Sciatic nerve (tissue), 2 donors: ENCODE measurements at regions not wholly inside any gene's neighbourhood (a gene's known extent, or its start where the extent isn't known, plus 50 kb on each side); places are given as distances from the start of the nearest gene placed in this dataset.

Source experiments
- ATAC-seq: fragments of 200-7000 bp; cut with Tn5 transposase; one replicate; pipeline ENCODE4 v1.9.1; 2020; ENCODE audit warnings: mild to moderate bottlenecking, moderate library complexity
- DNase-seq: peaks from one replicate; pipeline ENCODE4 v3.0.0-alpha.2; 2020; ENCODE audit warnings: low spot score
- intact Hi-C: fragments of 100-400 bp; cut with DNase I; formaldehyde crosslinking; loops from one replicate; pipeline ENCODE4 v1.14.2; 2022
- donor health status: DM: no; HTN: no; CAD: no.
- donor health status: DM: no; HTN: no; CAD: no.

DNA sequence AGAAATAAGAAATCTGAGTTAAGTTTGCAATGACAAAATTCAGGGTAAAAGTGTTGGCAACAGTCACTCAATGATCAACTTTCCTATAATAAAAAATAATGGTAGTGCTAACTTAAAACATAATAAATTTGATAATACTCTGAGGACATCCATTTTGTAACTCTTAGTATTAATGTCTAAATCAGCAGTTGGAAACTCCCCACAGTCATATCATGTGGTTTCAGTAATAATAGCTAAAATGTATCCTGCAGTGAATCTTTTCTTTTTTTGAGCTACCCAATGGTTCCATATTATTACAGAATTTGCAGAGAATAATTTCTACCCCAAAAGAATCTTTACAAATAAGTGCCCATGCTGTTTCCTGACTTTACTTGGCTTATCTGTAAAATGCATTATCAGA lies 286.7 kb downstream of the PTPRC start:
- ATAC-seq (no peak), DNase-seq (no peak)
- intact Hi-C loops: no loop called here

GRCh38 chr1:198927129-198927528 lies 288.3 kb downstream of the PTPRC start:
- ATAC-seq: no peak
- intact Hi-C loops: no loop called here
- no peak for DNase-seq

- no peak for ATAC-seq
- no peak for DNase-seq
- intact Hi-C loops: no loop called here
Measured at GRCh38 chr1:198929111-198929604, 290.3 kb downstream of the PTPRC start.

GRCh38 chr1:198929961-198930599 lies 291.2 kb downstream of the PTPRC start:
- DNase-seq: no peak
- intact Hi-C loops: no loop called here
- peak; percentile 72 for ATAC-seq

GRCh38 chr1:198932351-198932991 lies 293.6 kb downstream of the PTPRC start:
- intact Hi-C loops: no loop called here
- ATAC-seq (no peak), DNase-seq (no peak)

DNA sequence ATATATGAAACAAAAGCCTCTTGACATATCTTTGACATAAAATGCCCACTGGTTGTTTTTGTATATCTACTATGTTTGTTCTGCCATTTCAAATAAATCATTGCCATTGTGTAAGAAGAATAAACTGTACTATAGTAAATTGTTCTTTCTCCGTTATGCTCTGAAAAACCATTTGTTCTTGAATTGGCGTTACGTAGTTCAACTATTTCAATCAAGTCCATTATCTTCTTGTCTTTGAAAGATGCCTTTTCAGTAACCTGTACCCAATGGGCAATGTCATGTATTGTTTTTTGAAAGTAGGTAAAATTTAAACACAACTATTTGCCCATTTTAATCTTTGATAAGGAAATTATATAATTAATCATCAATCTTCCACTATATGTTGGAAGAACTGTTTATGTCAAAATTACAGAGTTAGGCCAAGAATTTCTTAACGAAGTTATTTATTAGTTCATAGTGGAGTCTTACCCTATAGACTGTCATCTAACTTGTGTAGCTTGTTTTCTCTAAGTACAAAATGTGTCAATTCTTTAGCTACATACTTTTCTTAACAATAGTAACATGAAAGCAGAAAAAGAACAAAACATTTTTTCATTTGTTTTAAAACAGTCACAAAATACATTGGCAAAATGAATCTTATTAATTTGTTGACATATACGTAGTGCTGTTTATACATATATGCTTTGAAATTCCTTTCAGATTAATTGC lies 294.8 kb downstream of the PTPRC start:
- no peak for DNase-seq
- no peak for ATAC-seq
- intact Hi-C loops: no loop called here

- ATAC-seq: no peak
- intact Hi-C loops: no loop called here
- DNase-seq: no peak
Measured at GRCh38 chr1:198934426-198934825, 295.6 kb downstream of the PTPRC start.

GRCh38 chr1:198934901-198935305 lies 296.1 kb downstream of the PTPRC start:
- ATAC-seq: no peak
- DNase-seq: no peak
- intact Hi-C loops: no loop called here

- intact Hi-C loops: no loop called here
- DNase-seq (peak; percentile 76), ATAC-seq (peak; percentile 57)
Measured at GRCh38 chr1:198935306-198935921, 296.6 kb downstream of the PTPRC start.

DNA sequence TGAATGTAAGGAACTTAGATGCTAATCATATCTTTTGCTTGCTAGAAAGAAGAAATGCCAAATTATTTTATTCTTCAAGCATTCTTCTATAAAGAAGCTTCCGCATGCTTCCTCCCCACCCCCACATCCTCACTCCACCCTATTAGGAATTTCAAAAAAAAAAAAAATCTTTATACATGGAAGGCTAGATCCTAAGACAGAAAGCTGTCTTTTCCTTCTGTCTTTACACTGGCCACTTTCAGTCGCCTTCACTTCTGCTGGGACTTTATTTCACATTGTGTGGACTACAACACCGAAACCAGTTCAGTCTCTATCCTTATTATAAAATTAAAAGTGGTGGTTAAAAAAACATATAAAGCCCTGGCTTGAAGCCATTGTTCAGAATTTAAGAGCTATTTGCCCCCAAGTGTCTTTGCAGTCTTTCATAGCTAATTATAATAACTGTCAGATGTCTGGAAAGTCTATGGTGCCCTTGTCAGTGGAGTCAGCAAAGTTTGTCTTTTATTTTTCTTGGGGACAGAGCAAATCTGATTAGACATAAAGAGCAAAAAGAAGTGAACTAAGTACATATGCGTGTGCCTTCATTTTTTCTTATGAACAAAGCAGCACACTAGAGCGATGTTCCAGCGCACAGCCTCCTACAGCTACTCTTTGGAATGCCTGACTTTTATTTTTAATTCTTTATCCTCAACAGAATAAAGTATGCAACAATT lies 297.7 kb downstream of the PTPRC start:
- DNase-seq: no peak
- ATAC-seq: peak; percentile 62
- intact Hi-C loops: no loop called here

- intact Hi-C loops: no loop called here
- no peak for DNase-seq
- peak; percentile 98 for ATAC-seq
Measured at GRCh38 chr1:198937231-198938031, 298.6 kb downstream of the PTPRC start.

DNA sequence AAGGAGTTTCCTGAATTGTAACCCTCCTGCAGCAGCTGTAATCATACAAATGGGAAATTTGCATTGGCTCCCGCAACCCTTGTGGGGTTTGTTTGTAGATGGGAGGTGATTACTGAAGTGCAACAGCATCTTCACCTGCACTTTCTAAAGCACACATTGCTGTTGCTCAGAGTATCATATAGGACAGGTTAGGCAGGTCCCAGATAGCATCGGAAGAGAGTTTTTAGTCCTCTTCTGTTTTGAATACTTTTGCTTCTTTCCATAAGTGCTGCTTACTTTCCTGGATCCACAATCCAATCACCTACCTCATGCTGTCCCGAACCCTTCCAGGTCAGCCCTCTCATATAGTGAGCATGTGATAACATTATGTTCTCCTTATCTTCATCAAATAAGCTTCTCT lies 300.4 kb downstream of the PTPRC start:
- no peak for DNase-seq
- intact Hi-C loops: no loop called here
- ATAC-seq: no peak

DNA sequence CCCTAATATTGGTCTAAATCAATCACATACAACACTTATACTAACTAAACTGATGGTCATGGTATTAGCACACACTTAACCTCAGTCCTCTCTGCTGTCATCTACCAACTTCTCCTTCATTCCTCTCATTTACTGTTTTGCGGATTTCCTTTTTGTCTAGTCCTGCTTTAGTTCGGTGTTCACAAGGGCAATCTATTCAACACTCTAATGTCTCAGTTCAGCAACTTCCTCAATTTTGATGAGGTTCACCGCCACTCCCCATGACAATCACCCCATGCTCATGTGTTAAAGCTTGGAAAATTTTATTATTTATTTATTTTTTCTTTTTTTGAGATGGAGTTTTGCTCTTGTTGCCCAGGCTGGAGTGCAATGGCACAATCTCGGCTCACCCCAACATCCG lies 301.1 kb downstream of the PTPRC start:
- DNase-seq: no peak
- intact Hi-C loops: no loop called here
- ATAC-seq: no peak

- DNase-seq: no peak
- ATAC-seq: no peak
- intact Hi-C loops: no loop called here
Measured at GRCh38 chr1:198942466-198942865, 303.6 kb downstream of the PTPRC start.

DNA sequence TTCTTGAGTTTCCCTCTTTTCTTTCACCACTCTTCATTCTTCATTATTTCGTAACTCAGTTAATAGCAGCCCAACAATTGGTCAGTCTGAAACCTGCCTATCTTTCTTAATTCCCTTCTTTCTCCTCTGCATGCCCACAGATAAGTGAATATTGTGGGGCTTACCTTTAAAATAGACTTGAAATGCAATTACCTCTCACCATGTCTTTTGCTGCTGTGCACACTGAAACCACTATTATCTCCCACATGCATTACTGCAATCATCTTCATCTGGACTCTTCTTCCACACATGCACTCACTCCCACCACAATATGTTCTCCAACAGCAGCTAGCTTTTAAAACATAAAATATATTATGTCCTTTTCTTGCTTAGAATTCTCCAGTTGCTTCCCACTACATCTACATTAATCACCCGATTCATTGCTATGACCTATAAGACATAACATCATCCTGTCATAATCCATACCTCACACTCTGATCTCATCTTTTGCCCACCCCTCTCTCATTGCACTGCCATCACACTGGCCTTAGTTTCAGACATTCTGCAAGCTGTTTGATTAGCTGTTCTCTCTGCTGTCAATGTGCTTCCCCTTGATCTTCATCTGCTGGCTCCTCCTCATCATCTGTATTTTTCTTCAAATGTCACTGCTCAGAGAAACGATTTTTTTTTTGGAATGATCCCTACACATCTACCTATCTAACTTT lies 304.8 kb downstream of the PTPRC start:
- intact Hi-C loops: no loop called here
- ATAC-seq (no peak), DNase-seq (no peak)

GRCh38 chr1:198947456-198947855 lies 308.6 kb downstream of the PTPRC start:
- DNase-seq: no peak
- intact Hi-C loops: no loop called here
- no peak for ATAC-seq

DNA sequence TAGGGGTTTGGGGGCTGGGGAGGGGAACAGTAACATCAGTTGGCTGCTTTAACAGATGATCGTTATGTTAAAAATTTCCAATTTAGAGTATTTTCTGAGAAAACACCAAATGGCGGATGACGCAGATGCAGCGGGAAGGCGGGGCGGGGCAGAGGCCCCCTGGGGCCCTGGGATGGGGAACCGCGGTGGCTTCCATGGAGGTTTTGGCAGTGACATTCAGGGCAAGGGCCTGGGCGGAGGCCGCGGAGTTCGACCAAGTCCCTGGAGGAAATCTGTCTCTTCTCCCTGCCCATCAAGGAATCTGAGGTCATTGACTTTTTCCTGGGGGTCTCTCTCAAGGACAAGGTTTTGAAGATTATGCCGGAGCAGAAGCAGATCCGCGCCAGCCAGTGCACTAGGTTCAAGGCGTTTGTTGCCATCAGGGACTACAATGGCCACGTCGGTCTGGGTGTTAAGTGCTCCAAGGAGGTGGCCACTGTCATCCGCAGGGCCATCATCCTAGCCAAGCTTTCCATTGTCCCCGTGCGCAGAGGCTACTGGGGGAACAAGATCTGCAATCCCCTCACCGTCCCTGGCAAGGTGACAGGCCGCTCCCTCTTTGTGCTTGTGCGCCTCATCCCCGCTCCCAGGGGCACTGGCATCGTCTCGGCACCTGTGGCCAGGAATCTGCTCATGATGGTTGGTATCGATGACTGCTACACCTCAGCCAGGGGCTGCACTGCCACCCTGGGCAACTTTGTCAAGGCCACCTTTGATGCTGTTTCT lies 310.2 kb downstream of the PTPRC start:
- DNase-seq: no peak
- intact Hi-C loops: no loop called here

More for the DNA sequence above, 310.2 kb downstream of the PTPRC start:
- ATAC-seq: no peak
